Activated CD4-positive, alpha-beta T cell treated with anti-CD3 and anti-CD28 coated beads, Interleukin-2, amount 10 ng/mL, durations not matched to agents 24 days and 14 days (primary cell): ENCODE measurements at regions not wholly inside any gene's neighbourhood (a gene's known extent, or its start where the extent isn't known, plus 50 kb on each side); places are given as distances from the start of the nearest gene placed in this dataset.

Source experiments
- DNase-seq: peaks from one replicate; pipeline ENCODE4 v3.0.0; 2022
- H3K27ac Mint-ChIP-seq: one replicate; pipeline ENCODE4 v1.8.0; 2022; ENCODE audit warnings: mild to moderate bottlenecking, mixed read lengths
- H3K27me3 Mint-ChIP-seq: one replicate; pipeline ENCODE4 v1.8.0; 2022; ENCODE audit warnings: mixed read lengths
- H3K36me3 Mint-ChIP-seq: one replicate; pipeline ENCODE4 v1.8.0; 2022; ENCODE audit warnings: low read depth, mild to moderate bottlenecking, mixed read lengths
- H3K4me1 Mint-ChIP-seq: one replicate; pipeline ENCODE4 v1.8.0; 2021; ENCODE audit warnings: mixed read lengths
- H3K4me3 Mint-ChIP-seq: one replicate; pipeline ENCODE4 v1.8.0; 2022; ENCODE audit warnings: mild to moderate bottlenecking, moderate library complexity, mixed read lengths
- H3K9me3 Mint-ChIP-seq: one replicate; pipeline ENCODE4 v1.8.0; 2021; ENCODE audit warnings: mixed read lengths
- intact Hi-C: fragments of 100-400 bp; cut with micrococcal nuclease; formaldehyde crosslinking; loops from one replicate; pipeline ENCODE4 v1.15.1; 2023

DNA sequence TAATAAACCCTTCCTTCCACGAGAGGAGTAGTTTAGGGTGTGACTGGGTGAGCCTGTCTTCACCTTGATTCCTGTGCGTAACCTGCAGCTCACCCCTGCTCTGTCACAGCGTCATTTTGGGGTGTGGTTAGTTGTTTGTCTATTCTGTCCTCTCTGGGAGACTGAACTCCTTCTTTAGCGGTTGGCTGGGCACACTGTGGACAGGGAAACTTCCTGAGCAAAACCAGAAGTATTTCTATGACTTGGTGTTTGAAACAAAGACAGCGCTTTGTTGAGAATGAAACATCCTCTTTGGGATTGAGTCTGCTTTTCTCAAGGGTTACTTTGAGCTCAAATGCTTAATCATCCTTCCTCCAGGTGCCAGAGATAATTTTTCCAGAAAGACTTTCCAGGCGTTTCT, 270.7 kb downstream of the HRH4 start:
- Mint-ChIP-seq H3K4me3 (no peak overlapping the region), H3K27me3 (no peaks in the 10 kb centered on the region), H3K9me3 (no peaks in the 10 kb centered on the region), H3K4me1 (no peaks in the 10 kb centered on the region), H3K36me3 (no peaks in the 10 kb centered on the region), H3K27ac (no peak overlapping the region)
- peak; percentile 36 for DNase-seq
- intact Hi-C loops = no loop called here

DNA sequence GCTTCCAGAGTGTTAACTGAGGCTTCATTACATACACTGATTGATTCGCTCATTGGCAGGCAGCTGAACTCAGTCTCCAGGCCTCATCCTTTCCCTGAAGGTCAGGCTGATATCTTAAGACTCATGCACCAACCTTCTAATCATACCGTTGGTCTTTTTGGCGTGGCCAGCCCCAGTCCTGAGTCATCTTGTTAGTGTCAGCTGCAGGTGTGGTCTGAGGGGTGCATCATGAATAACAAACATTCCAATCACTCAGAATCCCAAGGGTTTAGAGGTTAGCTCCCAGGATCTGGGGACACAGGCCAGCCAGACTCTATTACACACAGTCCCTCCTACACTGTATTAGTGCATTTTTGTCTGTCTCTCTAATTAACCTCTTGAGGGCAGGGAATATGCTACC, 271.5 kb downstream of the HRH4 start:
- Mint-ChIP-seq H3K4me3 (no peak overlapping the region), H3K9me3 (no peaks in the 10 kb centered on the region), H3K4me1 (no peaks in the 10 kb centered on the region), H3K27me3 (no peaks in the 10 kb centered on the region), H3K27ac (no peak overlapping the region), H3K36me3 (no peaks in the 10 kb centered on the region)
- DNase-seq = peak; percentile 25
- intact Hi-C loops = no loop called here

GRCh38 chr18:24734058-24734457, 273.6 kb downstream of the HRH4 start:
- Mint-ChIP-seq H3K9me3 (no peaks in the 10 kb centered on the region), H3K27ac (no peak overlapping the region), H3K4me1 (no peaks in the 10 kb centered on the region), H3K36me3 (no peaks in the 10 kb centered on the region), H3K27me3 (no peaks in the 10 kb centered on the region), H3K4me3 (no peak overlapping the region)
- peak; percentile 54 for DNase-seq
- intact Hi-C loops = no loop called here

DNA sequence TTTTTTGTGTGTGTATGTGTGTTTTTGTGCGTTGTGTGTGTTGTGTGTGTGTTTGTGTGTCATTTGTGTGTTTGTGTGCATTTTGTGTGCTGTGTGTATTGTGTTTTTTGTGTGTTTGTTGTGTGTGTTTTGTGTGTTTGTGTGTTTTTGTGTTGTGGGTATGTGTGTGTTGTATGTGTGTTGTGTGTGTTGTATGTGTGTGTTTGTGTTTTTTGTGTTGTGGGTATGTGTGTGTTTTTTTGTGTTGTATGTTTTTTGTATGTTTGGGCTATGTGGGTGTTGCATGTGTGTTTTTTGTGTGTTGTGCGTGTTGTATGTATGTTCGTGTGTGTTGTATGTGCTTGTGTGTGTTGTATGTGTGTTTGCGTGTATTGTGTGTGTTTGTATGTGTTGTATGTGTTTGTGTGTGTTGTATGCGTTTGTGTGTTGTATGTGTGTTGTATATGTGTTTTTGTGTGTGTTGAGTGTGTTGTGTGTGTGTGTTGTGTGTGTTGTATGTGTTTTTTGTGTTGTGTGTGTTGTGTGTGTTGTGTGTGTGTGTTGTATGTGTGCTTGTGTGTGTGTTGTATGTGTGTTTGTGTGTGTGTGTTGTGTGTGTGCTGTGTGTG, 275.3 kb downstream of the HRH4 start:
- H3K9me3 Mint-ChIP-seq = no peaks in the 10 kb centered on the region
- no peaks in the 10 kb centered on the region for H3K36me3 Mint-ChIP-seq
- no peak overlapping the region for H3K4me3 Mint-ChIP-seq
- no peaks in the 10 kb centered on the region for H3K4me1 Mint-ChIP-seq
- H3K27ac Mint-ChIP-seq = no peak overlapping the region
- intact Hi-C loops = no loop called here
- DNase-seq = no peak
- no peaks in the 10 kb centered on the region for H3K27me3 Mint-ChIP-seq

DNA sequence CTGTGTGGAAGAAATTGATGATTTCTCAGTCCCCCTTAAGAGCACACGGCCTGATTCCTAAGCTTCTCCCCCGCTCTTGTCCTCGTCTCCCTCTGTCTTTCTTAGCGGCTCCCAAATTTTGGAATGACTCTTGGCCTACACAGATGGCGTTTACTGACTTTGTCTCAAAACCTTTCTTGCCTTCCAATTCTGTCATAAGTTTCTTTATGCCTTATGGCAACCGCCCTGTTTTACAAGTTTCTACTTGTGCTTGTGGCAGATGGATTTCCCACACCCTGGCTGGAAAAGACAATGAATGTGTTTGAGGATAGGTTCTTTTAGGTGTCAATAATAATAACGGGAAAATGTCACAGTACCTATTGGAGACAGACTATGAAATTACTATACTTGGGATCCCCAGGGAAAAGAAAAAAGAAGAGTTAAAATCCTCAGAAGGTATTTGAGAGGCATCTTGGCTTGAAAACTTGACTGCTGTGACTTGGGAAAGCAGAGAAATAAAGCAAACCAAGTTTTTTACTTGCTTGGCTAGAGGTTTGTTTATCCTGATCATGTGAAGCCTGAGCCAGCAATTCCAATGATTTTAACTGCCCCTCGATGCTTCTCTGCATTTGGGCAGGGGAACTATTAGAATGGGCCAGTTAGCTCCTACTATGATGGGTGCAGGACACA, 276.4 kb downstream of the HRH4 start:
- Mint-ChIP-seq H3K27me3 (no peaks in the 10 kb centered on the region), H3K9me3 (no peaks in the 10 kb centered on the region), H3K27ac (no peak overlapping the region), H3K4me1 (no peaks in the 10 kb centered on the region), H3K4me3 (no peak overlapping the region), H3K36me3 (no peaks in the 10 kb centered on the region)
- DNase-seq = peak; percentile 22
- intact Hi-C loops = no loop called here

DNA sequence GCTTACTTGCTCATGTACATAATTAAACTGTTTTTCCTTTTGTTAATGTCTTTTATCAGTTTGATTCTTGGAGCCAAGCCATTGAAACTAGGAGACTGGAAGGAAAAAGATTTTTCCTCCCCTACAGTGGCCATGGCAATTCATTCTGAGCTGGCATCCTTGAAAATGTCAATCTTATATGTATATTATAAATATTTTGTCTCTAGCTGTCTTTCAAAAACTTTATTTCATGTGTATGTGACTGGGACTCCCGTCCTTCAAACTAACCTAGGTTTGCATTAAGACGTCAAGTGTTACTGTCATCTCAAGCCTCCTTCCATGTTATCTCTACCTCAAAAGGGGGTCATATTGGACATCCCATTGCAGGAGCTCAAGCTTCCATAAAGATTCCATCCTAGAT, 280.4 kb downstream of the HRH4 start:
- H3K4me3 Mint-ChIP-seq = no peak overlapping the region
- H3K27me3 Mint-ChIP-seq = no peaks in the 10 kb centered on the region
- intact Hi-C loops = no loop called here
- DNase-seq = no peak
- H3K4me1 Mint-ChIP-seq = no peaks in the 10 kb centered on the region
- no peak overlapping the region for H3K27ac Mint-ChIP-seq
- H3K36me3 Mint-ChIP-seq = no peaks in the 10 kb centered on the region
- H3K9me3 Mint-ChIP-seq = no peaks in the 10 kb centered on the region

- Mint-ChIP-seq H3K27ac (no peak overlapping the region), H3K36me3 (no peaks in the 10 kb centered on the region), H3K4me3 (no peak overlapping the region)
Measured at GRCh38 chr18:24741321-24741720, 280.9 kb downstream of the HRH4 start.

GRCh38 chr18:24741965-24742724, 281.7 kb downstream of the HRH4 start:
- intact Hi-C loops = no loop called here
- Mint-ChIP-seq H3K27me3 (no peaks in the 10 kb centered on the region), H3K36me3 (no peaks in the 10 kb centered on the region), H3K4me3 (no peak overlapping the region), H3K9me3 (no peaks in the 10 kb centered on the region), H3K27ac (no peak overlapping the region), H3K4me1 (no peaks in the 10 kb centered on the region)
- DNase-seq = no peak

More at GRCh38 chr18:24741321-24741720, 280.9 kb downstream of the HRH4 start:
- no peaks in the 10 kb centered on the region for H3K9me3 Mint-ChIP-seq
- intact Hi-C loops = no loop called here
- DNase-seq = no peak
- H3K4me1 Mint-ChIP-seq = no peaks in the 10 kb centered on the region
- no peaks in the 10 kb centered on the region for H3K27me3 Mint-ChIP-seq

DNA sequence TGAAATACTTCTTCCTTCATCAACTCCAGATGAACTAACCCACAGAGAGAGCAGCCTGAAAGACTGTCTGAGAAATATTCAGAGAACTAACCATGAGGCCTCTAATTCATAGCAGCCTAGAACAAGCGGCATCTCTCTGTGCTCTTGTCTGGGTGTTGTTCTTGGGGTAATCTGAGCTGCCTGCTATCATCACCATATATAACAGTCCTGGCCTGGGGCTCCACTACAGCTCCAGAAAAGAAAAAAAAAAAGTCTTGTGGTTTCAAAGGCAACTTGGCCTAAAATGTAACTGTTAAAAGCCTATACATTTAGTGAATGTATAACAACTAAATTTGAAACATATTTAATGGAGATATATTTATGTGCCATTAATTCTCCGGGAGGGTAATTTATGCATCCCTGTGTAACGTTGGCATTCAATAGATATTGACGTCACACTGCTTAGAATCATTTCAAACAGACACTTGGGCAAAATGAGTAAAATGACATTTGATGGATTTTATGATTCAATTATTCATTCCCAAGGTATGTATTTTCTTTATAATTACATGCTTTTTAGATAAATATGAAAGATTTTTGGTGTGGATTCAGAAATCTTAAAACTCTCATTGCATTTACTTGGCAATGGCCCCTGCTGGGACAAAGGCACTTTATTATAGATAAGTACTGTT, 294.3 kb downstream of the HRH4 start:
- no peaks in the 10 kb centered on the region for H3K36me3 Mint-ChIP-seq
- H3K4me1 Mint-ChIP-seq = no peaks in the 10 kb centered on the region
- no peaks in the 10 kb centered on the region for H3K27me3 Mint-ChIP-seq
- intact Hi-C loops = no loop called here
- no peak overlapping the region for H3K4me3 Mint-ChIP-seq
- DNase-seq = no peak
- H3K9me3 Mint-ChIP-seq = no peaks in the 10 kb centered on the region
- no peak overlapping the region for H3K27ac Mint-ChIP-seq

DNA sequence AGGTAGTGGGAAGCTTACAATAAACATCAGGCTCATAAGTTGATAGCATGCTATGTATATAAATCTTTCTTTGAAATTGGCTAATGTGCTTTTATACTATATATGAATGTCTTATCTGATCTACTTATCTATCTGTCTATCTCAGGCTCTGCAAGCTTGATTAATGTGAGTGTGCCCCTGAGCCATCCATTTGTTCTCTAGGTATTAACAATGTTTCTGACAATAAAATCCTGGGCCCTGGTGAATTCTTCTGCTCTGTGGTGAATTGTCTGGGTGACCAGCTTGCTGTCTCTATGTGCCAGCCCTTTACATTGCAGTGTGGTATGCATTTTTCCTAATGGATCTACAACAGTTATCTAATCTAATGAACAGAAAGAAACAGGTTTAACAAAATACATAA, 295.9 kb downstream of the HRH4 start:
- H3K4me1 Mint-ChIP-seq = no peaks in the 10 kb centered on the region
- H3K4me3 Mint-ChIP-seq = no peak overlapping the region
- no peaks in the 10 kb centered on the region for H3K9me3 Mint-ChIP-seq
- no peaks in the 10 kb centered on the region for H3K27me3 Mint-ChIP-seq
- no peaks in the 10 kb centered on the region for H3K36me3 Mint-ChIP-seq
- H3K27ac Mint-ChIP-seq = no peak overlapping the region
- DNase-seq = no peak
- intact Hi-C loops = no loop called here

DNA sequence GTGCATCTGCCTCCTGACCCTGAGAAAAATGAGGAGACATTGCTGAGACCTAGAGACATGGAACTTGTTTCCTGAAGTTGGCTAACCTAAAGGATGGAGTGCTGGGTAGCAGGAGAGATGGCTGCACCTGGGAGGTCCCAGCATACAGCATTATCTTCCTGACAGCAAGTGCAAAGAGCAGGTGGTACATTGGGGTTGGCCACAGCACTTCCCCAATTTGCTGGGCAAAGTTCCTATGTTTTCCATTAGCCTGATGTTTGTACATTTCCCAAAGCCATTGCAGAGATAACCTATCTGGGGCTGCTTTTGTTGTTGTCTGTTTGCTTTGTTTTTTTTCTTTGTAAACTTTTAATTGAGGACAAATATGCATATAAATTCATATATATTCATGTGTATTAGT, 296.7 kb downstream of the HRH4 start:
- no peak for DNase-seq
- Mint-ChIP-seq H3K36me3 (no peaks in the 10 kb centered on the region), H3K4me3 (no peak overlapping the region), H3K27ac (no peak overlapping the region), H3K4me1 (no peaks in the 10 kb centered on the region), H3K9me3 (no peaks in the 10 kb centered on the region), H3K27me3 (no peaks in the 10 kb centered on the region)
- intact Hi-C loops = no loop called here

DNA sequence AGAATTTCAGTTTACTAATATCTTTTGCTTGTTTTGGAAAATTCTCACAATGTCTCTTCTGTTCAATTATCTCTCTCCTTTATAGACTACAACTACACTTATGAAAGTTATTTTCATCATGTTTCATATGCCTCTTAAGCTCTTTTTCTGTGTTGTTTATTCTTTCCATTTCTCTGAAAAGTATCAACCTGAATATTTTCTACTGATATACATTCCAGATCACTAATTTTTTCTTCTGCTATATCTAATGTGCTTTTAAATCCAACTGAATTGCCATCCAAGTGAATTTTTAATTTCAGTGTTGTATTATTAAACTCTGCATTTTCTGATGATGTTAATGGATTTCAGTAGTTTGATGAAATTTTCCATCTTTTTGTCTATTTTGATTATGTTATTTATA, 301.3 kb downstream of the HRH4 start:
- H3K27ac Mint-ChIP-seq = no peak overlapping the region
- no peak overlapping the region for H3K4me3 Mint-ChIP-seq
- no peaks in the 10 kb centered on the region for H3K36me3 Mint-ChIP-seq
- H3K4me1 Mint-ChIP-seq = no peaks in the 10 kb centered on the region
- no peak for DNase-seq
- intact Hi-C loops = no loop called here
- no peaks in the 10 kb centered on the region for H3K27me3 Mint-ChIP-seq
- H3K9me3 Mint-ChIP-seq = no peaks in the 10 kb centered on the region

DNA sequence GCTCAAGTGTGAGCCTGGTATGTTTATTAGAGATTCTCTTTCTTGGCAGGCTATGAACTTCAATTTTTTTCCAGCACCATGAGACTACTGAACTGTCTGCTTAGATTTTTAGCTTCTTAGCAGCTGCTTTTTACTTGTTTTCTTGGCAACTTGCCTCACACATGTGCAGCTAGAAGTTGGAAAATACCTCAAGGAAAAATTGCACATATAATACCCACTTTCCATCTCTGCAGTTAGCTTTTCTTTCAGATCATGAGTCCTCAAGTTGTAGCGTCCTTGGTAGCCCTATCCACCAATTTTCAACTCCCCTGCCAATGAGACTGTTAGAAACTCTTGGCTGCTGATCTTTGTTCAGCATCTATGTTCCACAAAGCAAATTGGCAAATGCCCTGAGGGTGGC, 302.1 kb downstream of the HRH4 start:
- Mint-ChIP-seq H3K36me3 (no peaks in the 10 kb centered on the region), H3K27me3 (no peaks in the 10 kb centered on the region), H3K4me1 (no peaks in the 10 kb centered on the region), H3K9me3 (no peaks in the 10 kb centered on the region), H3K4me3 (no peak overlapping the region), H3K27ac (no peak overlapping the region)
- no peak for DNase-seq
- intact Hi-C loops = no loop called here
